H1 (cell line): ENCODE measurements at regions not wholly inside any gene's neighbourhood (a gene's known extent, or its start where the extent isn't known, plus 50 kb on each side); places are given as distances from the start of the nearest gene placed in this dataset.

Source experiments
- POLR2A ChIP-seq, 2 experiments: IDR thresholded peaks; 1 replicate in 1 of 2; 2 replicates in 1 of 2; pipeline ENCODE4 v1.6.1; 2011; ENCODE audit warnings: low read depth in 2 of 2, low read length in 2 of 2, mild to moderate bottlenecking in 2 of 2; ENCODE audit errors: control extremely low read depth in 1 of 2
- ZNF274 ChIP-seq: IDR thresholded peaks from 2 replicates; pipeline ENCODE4 v1.7.0; 2012; ENCODE audit warnings: low read length, borderline replicate concordance; ENCODE audit errors: extremely low read depth
- TF ChIP-seq, protein P1 (sequence below), 3 experiments: IDR thresholded peaks; 1 replicate in 2 of 3; 2 replicates in 1 of 3; pipeline versions ENCODE4 v1.5.1 to v1.6.1; 2011; ENCODE audit warnings: low read length in 3 of 3, mild to moderate bottlenecking in 3 of 3, inconsistent platforms in 2 of 3, low read depth in 1 of 3, moderate library complexity in 1 of 3; ENCODE audit not compliant: insufficient read depth in 1 of 3; ENCODE audit errors: control extremely low read depth in 1 of 3
- TF ChIP-seq, protein P2 (sequence below): IDR thresholded peaks from 2 replicates; pipeline ENCODE4 v1.6.1; 2012; ENCODE audit warnings: inconsistent platforms

DNA sequence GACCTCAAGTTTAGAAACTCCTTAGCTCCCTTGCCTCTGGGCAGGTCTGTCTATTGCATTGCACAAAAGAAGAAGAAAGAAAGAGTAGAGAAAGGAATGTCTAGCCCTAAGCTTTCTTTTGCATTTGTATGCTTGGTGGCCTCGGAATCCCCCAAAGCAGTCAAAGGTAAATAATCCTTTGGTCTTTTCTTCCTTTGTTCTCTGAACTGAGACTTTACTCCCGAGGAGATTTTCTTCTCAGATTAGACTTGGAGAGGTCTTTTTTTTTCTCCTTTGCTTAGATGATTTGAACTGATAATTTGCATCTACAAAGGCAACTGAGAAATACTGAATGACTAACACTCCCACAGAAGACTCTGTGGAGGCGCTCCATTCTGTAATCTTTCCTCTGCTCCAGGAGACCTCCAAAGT lies 93.2 kb downstream of the AKR1D1 start:
- TF ChIP-seq, protein P1, sequence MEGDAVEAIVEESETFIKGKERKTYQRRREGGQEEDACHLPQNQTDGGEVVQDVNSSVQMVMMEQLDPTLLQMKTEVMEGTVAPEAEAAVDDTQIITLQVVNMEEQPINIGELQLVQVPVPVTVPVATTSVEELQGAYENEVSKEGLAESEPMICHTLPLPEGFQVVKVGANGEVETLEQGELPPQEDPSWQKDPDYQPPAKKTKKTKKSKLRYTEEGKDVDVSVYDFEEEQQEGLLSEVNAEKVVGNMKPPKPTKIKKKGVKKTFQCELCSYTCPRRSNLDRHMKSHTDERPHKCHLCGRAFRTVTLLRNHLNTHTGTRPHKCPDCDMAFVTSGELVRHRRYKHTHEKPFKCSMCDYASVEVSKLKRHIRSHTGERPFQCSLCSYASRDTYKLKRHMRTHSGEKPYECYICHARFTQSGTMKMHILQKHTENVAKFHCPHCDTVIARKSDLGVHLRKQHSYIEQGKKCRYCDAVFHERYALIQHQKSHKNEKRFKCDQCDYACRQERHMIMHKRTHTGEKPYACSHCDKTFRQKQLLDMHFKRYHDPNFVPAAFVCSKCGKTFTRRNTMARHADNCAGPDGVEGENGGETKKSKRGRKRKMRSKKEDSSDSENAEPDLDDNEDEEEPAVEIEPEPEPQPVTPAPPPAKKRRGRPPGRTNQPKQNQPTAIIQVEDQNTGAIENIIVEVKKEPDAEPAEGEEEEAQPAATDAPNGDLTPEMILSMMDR (IDR thresholded peaks at IDR 0.05; ENCODE audit: control extremely low read depth in 1 of 3, insufficient read depth in 1 of 3, low read depth in 1 of 3, low read length in 3 of 3), result no peak
- TF ChIP-seq ZNF274 (no peak), POLR2A (IDR thresholded peaks at IDR 0.05; ENCODE audit: control extremely low read depth in 1 of 2, low read depth in 2 of 2, low read length in 2 of 2) (peak in 1 of 2 experiments; percentile 54; a peak in 1 of 3 replicates)
- TF ChIP-seq, protein P2, sequence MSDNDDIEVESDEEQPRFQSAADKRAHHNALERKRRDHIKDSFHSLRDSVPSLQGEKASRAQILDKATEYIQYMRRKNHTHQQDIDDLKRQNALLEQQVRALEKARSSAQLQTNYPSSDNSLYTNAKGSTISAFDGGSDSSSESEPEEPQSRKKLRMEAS, result no peak
